ENCODE measurements at regions not wholly inside any gene's neighbourhood (a gene's known extent, or its start where the extent isn't known, plus 50 kb on each side); places are given as distances from the start of the nearest gene placed in this dataset.
"Not testable (repeated sequence)": the region's sequence is repeated elsewhere in the genome, so short reads cannot be mapped to it uniquely, and the experiment has no call there.

DNA sequence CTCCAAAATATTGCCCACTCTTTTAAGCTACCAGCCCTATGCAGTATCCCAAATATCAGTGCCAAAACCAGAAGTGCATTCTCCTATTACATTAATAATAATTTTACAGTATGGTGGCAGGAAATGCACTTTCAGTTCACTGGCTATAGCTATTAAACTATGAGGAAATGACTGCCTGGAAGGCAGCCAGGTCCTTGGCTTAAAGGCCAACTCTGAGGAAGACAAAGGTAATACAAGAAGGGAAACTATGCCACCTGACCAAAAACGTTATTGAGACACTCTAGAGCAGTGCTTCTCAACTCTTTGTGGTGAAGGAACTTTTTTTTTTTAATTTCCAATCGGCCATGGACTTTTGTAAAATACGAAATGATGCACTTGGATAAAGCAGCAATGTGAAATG is 133.6 kb upstream of the VAMP7 start:
- Mint-ChIP-seq H3K27ac (no peak overlapping the region), H3K9me3 (peaks cover 3% of the 10 kb centered on the region), H3K36me3 (no peaks in the 10 kb centered on the region), H3K4me1 (no peaks in the 10 kb centered on the region), H3K27me3 (no peaks in the 10 kb centered on the region), H3K4me3 (no peak overlapping the region)
- CTCF ChIA-PET, result no interaction called here
- no peak for DNase-seq

DNA sequence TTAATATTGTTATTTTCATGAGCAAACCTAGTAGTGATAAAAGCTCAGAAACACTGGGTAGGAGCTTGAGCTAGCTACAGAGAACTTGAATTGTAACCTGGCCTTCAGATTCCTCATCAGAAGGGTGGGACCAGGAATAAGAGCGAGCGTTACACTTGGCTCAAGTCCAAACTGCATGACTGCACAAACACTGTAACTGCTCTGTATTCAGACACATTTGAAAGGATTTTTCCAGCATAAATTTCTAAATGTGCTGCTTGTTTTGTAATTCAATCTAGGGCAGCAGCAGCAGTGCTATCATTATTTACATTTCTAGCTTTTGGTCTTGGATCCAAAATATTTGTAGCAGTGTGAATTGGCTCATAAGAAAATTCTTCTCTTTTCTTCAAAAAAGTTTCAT is 133.0 kb upstream of the TMLHE start:
- Mint-ChIP-seq H3K27me3 (no peaks in the 10 kb centered on the region), H3K27ac (no peak overlapping the region), H3K4me1 (no peaks in the 10 kb centered on the region), H3K36me3 (no peaks in the 10 kb centered on the region), H3K9me3 (peaks cover 8% of the 10 kb centered on the region), H3K4me3 (no peak overlapping the region)
- CTCF ChIA-PET, result no interaction called here
- DNase-seq, result no peak

DNA sequence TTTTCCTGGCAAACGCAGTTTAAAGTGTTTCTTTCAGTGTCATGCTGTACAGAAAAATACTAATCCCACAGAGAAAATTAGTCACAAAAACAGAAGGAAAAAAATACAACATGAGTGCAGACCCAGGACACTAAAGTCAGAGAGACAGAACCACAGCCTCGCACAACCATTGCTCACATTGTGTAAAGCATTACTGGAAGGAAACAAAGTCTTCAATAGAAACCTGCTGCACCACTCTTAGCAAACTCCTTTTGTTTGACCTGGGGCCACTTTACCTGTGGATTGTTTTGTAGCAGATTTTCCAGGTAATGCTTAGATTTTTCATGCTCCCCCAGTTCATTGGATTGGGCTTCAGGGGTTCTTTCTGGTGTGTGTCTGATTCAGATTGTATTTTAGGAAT is 131.8 kb upstream of the TMLHE start:
- Mint-ChIP-seq H3K27me3 (no peaks in the 10 kb centered on the region), H3K4me1 (no peaks in the 10 kb centered on the region), H3K27ac (no peak overlapping the region), H3K36me3 (no peaks in the 10 kb centered on the region), H3K4me3 (no peak overlapping the region), H3K9me3 (peaks cover 10% of the 10 kb centered on the region)
- CTCF ChIA-PET, result no interaction called here
- DNase-seq, result no peak

DNA sequence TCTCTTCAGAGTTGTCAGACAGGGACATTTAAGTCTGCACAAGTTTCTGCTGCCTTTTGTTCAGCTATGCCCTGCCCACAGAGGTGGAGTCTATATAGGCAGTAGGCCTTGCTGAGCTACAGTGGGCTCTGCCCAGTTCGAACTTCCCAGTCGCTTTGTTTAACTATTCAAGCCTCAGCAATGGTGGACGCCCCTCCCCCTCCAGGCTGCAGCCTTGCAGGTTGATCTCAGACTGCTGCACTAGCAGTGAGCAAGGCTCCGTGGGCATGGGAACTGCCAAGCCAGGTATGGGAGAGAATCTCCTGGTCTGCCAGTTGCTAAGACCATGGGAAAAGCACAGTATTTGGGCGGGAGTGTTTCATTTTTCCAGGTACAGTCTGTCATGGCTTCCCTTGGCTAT is 115.6 kb upstream of the TMLHE start:
- CTCF ChIA-PET, H3K27ac Mint-ChIP-seq, H3K4me1 Mint-ChIP-seq, H3K4me3 Mint-ChIP-seq, H3K27me3 Mint-ChIP-seq, H3K36me3 Mint-ChIP-seq, H3K9me3 Mint-ChIP-seq, DNase-seq: not testable (repeated sequence)

DNA sequence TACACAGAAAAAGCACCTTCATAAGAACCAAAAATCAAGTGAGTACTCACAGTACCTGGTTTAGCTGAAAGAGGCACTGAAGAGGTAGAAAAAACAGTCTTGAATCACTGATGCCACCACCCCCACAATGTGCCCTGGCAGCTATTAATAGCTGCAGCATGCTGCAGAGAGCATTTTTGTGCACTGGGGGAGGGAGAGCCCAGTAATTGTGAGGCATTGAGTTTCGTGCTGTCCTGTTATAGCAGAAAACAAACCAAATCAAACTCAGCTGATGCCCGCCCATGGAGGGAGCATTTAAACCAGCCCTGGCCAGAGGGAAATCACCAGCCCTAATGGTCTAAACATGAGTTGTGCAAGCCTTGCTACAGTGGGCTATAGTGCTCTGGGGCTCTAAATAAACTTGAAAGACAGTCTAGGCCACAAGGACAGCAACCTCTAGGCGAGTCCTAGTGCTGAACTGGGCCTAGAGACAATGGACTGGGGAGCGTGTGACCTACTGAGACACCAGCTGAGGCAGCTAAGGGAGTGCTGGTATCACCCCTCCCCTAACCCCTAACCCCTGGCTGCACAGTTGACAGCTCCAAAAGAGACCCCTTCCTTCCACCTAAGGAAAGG is 106.3 kb upstream of the TMLHE start:
- H3K4me3 Mint-ChIP-seq, result no peak overlapping the region
- H3K36me3 Mint-ChIP-seq, result no peaks in the 10 kb centered on the region
- H3K4me1 Mint-ChIP-seq, result no peaks in the 10 kb centered on the region
- H3K9me3 Mint-ChIP-seq, result peaks cover 8% of the 10 kb centered on the region
- no peak overlapping the region for H3K27ac Mint-ChIP-seq
- CTCF ChIA-PET, result no interaction called here
- no peaks in the 10 kb centered on the region for H3K27me3 Mint-ChIP-seq
- DNase-seq, result no peak

DNA sequence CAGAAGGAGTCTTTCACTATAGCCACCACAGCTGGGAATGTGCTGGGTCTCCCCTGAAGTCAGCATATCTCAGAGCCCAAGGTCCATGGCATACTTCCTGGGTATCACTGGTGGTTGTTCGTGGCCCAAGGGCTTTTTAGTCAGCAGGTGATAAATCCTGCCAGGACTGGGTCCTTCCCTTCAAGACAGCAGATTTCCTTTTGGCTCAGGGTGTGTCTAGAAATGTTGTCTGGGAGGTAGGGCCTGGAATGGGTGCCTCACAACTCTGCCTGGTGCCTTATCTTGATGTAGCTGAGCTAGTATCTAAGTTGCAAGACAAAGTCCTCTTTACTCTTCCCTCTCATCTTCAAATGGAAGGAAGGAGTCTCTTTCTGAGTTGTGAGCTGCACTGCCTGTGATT is 102.4 kb upstream of the TMLHE start:
- CTCF ChIA-PET, result no interaction called here
- Mint-ChIP-seq H3K27me3 (no peaks in the 10 kb centered on the region), H3K27ac (no peak overlapping the region), H3K4me3 (no peak overlapping the region), H3K36me3 (no peaks in the 10 kb centered on the region), H3K9me3 (peaks cover 6% of the 10 kb centered on the region), H3K4me1 (no peaks in the 10 kb centered on the region)
- no peak for DNase-seq

DNA sequence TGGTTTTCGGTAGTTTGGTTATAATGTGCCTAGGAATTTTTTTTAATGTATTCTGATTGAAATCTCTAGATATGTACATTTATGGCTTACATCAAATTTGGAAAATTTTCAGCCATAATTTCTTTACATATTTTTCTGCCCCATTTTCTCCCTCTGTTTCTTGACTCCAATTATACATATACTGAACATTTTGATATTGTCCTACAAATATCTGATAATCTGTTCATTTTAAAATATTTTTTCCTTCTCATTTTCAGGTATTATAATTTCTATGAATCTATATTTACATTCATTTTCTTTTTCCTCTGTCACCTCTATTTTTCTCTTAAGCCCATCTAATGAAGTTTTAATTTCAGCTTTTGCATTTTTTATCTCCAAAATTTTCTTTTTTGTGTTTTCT is 82.7 kb upstream of the TMLHE start:
- Mint-ChIP-seq H3K4me1 (no peaks in the 10 kb centered on the region), H3K27ac (no peak overlapping the region), H3K36me3 (no peaks in the 10 kb centered on the region), H3K9me3 (no peaks in the 10 kb centered on the region), H3K4me3 (no peak overlapping the region), H3K27me3 (no peaks in the 10 kb centered on the region)
- DNase-seq, result no peak
- CTCF ChIA-PET, result no interaction called here

DNA sequence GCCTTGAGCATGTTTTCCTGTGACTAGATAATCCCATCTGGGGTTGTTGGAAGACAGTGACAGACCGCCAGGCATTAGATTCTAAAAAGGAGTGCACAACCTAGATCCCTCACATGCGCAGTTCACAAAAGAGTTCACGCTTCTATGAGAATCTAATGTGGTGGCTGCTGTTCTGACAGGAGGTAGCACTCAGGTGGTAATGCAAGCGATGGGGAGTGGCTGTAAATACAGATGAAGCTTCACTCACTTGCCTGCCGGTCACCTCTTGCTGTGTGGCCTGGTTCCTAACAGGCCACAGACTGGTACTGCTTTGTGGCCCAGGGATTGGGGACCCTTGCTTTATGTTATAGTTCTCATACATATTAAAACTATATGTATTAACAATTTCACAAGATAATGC is 81.9 kb upstream of the TMLHE start:
- no peak overlapping the region for H3K27ac Mint-ChIP-seq
- H3K36me3 Mint-ChIP-seq, result no peaks in the 10 kb centered on the region
- no peaks in the 10 kb centered on the region for H3K4me1 Mint-ChIP-seq
- no peak overlapping the region for H3K4me3 Mint-ChIP-seq
- no peak for DNase-seq
- H3K27me3 Mint-ChIP-seq, result no peaks in the 10 kb centered on the region
- H3K9me3 Mint-ChIP-seq, result no peaks in the 10 kb centered on the region
- CTCF ChIA-PET, result no interaction called here

DNA sequence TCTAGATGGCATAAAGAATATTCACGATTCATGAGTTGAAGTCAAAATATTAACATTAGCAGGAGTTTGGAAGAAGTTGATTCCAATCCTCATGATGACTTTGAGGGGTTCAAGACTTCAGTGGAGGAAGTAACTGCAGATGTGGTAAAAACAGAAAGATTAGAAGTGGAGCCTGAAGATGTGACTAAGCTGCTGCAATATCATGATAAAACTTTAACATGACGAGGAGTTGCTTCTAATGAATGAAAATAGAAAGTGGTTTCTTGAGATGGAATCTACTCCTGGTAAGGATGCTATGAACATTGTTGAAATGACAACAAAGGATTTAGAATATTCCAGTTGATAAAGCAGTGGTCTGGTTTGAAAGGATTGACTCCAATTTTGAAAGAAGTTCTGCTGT is 70.1 kb upstream of the TMLHE start:
- no peaks in the 10 kb centered on the region for H3K4me1 Mint-ChIP-seq
- H3K36me3 Mint-ChIP-seq, result no peaks in the 10 kb centered on the region
- no peaks in the 10 kb centered on the region for H3K27me3 Mint-ChIP-seq
- no peaks in the 10 kb centered on the region for H3K9me3 Mint-ChIP-seq
- no peak for DNase-seq
- no peak overlapping the region for H3K4me3 Mint-ChIP-seq
- CTCF ChIA-PET, result no interaction called here
- H3K27ac Mint-ChIP-seq, result no peak overlapping the region

DNA sequence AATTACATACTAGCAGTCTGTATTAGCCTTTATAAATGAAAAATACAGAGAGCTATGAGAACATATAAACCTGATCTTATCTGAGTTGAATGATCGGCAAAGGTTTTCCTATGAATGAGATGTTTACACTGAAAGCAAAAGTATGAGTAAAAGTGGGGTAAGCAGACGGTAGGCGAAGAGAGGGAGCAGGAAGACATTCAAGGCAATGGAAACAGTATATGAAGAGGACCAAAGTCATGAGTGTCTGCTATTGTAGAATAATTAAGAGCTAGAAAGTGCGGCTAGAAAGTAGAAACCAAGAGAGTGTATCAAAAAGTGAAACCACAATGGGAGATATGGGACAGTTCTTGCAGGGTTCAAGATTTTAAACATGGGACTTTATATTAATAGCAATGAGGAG is 67.0 kb upstream of the TMLHE start:
- CTCF ChIA-PET, result no interaction called here
- H3K36me3 Mint-ChIP-seq, result no peaks in the 10 kb centered on the region
- H3K9me3 Mint-ChIP-seq, result no peaks in the 10 kb centered on the region
- H3K4me1 Mint-ChIP-seq, result no peaks in the 10 kb centered on the region
- no peak overlapping the region for H3K27ac Mint-ChIP-seq
- H3K27me3 Mint-ChIP-seq, result no peaks in the 10 kb centered on the region
- H3K4me3 Mint-ChIP-seq, result no peak overlapping the region
- DNase-seq, result no peak

DNA sequence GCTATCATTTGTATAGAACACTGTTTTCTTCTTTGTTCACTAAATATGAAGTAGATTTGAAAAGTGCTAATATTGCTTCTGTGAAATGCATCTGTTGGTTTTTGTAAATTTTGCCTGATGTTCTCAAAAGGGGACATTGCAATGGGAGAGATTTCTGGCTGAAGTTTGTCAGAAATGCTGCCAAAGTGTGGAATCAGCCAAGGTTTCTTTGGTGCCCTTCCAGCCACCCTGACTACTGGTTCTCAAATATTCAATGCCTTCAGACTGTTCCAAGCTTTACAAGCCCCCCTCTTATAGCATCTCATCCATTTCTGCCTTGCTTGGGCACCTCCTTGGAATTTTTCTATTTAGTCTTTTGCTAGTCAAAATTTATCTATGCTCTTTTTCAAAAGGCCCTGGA is 60.6 kb upstream of the TMLHE start:
- H3K9me3 Mint-ChIP-seq, result no peaks in the 10 kb centered on the region
- H3K4me1 Mint-ChIP-seq, result no peaks in the 10 kb centered on the region
- no peaks in the 10 kb centered on the region for H3K27me3 Mint-ChIP-seq
- no peaks in the 10 kb centered on the region for H3K36me3 Mint-ChIP-seq
- no peak for DNase-seq
- H3K27ac Mint-ChIP-seq, result no peak overlapping the region
- CTCF ChIA-PET, result no interaction called here
- no peak overlapping the region for H3K4me3 Mint-ChIP-seq

DNA sequence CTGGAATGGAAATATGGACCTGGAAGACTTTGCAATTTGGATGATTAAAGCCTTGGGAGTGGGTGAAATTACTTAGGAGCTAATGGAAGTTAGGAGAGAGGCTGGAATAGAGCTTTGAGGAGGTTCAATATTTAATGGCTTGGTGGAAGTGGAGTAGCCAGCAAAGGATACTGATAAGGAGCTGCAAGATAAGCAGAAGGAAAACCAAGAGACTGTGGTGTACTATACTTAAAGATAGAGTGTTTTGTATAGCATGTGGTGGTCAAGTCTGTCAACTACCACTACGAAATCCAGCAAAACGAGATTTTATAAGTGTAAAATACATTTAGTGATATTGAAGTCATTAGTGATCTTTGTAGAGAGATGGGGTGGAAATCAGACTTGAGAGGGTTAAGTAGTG is 54.0 kb upstream of the TMLHE start:
- no peaks in the 10 kb centered on the region for H3K9me3 Mint-ChIP-seq
- H3K27me3 Mint-ChIP-seq, result no peaks in the 10 kb centered on the region
- H3K4me1 Mint-ChIP-seq, result no peaks in the 10 kb centered on the region
- no peak for DNase-seq
- no peak overlapping the region for H3K4me3 Mint-ChIP-seq
- no peak overlapping the region for H3K27ac Mint-ChIP-seq
- H3K36me3 Mint-ChIP-seq, result no peaks in the 10 kb centered on the region
- CTCF ChIA-PET, result no interaction called here

Data from activated naive CD4-positive, alpha-beta T cell treated with anti-CD3 and anti-CD28 coated beads, Interleukin-2, amount 10 ng/mL, durations not matched to agents 7 days and 5 days (primary cell).